ENCODE measurements at regions not wholly inside any gene's neighbourhood (a gene's known extent, or its start where the extent isn't known, plus 50 kb on each side); places are given as distances from the start of the nearest gene placed in this dataset.

- Histone ChIP-seq H2AFZ (ENCODE audit: low read length) (no peak overlapping the region), H3K9me3 (ENCODE audit: low read length) (no peaks in the 10 kb centered on the region), H3K36me3 (ENCODE audit: low read depth, low read length) (no peaks in the 10 kb centered on the region), H3F3A (ENCODE audit: low read length, unreplicated experiment) (no peaks in the 10 kb centered on the region), H3K79me2 (ENCODE audit: low read length) (no peaks in the 10 kb centered on the region), H3K27ac (ENCODE audit: low read length) (no peak overlapping the region), H3K9me2 (replicated peaks; ENCODE audit: low read length) (no peaks in the 10 kb centered on the region), H3K9ac (ENCODE audit: low read length) (no peak overlapping the region), H3K4me2 (ENCODE audit: low read length) (no peak overlapping the region), H3K4me3 (ENCODE audit: low read length) (no peak overlapping the region), H3K27me3 (ENCODE audit: low read length) (peaks cover 40% of the 10 kb centered on the region), H4K20me1 (ENCODE audit: low read length) (no peaks in the 10 kb centered on the region), H3K4me1 (ENCODE audit: insufficient read depth, low read length) (no peaks in the 10 kb centered on the region)
- ChIA-PET POLR2A (ENCODE audit: unreplicated experiment) (no interaction called here), CTCF (no interaction called here)
- no peak for TF ChIP-seq CTCF (conservative IDR thresholded peaks at IDR 0.05; ENCODE audit: low read depth, low read length)
- TF ChIP-seq EZH2 (IDR thresholded peaks at IDR 0.05; ENCODE audit: low read length, unreplicated experiment): no peak
- no peak for TF ChIP-seq EZH2phosphoT487 (IDR thresholded peaks at IDR 0.05; ENCODE audit: borderline replicate concordance, low read length)
- intact Hi-C loops (cut with micrococcal nuclease): no loop called here
- no TSS peak for BruUV-seq (replicated peaks)
- ATAC-seq (no peak), DNase-seq (no peak)
These were observed 85.4 kb upstream of the MYLIP start for GRCh38 chr6:16043171-16044135.

- ChIA-PET CTCF (no interaction called here), POLR2A (ENCODE audit: unreplicated experiment) (no interaction called here)
- DNase-seq (no peak), ATAC-seq (no peak)
- Histone ChIP-seq H3K27ac (ENCODE audit: low read length) (no peak overlapping the region), H3K9me2 (replicated peaks; ENCODE audit: low read length) (no peaks in the 10 kb centered on the region), H3K4me1 (ENCODE audit: insufficient read depth, low read length) (no peaks in the 10 kb centered on the region), H3K9me3 (ENCODE audit: low read length) (no peaks in the 10 kb centered on the region), H4K20me1 (ENCODE audit: low read length) (no peaks in the 10 kb centered on the region), H3K79me2 (ENCODE audit: low read length) (no peaks in the 10 kb centered on the region), H3F3A (ENCODE audit: low read length, unreplicated experiment) (no peaks in the 10 kb centered on the region), H3K4me3 (ENCODE audit: low read length) (no peak overlapping the region), H3K9ac (ENCODE audit: low read length) (no peak overlapping the region), H2AFZ (ENCODE audit: low read length) (no peak overlapping the region), H3K4me2 (ENCODE audit: low read length) (no peak overlapping the region), H3K36me3 (ENCODE audit: low read depth, low read length) (no peaks in the 10 kb centered on the region), H3K27me3 (ENCODE audit: low read length) (peaks cover 43% of the 10 kb centered on the region)
- intact Hi-C loops (cut with micrococcal nuclease): no loop called here
- no TSS peak for BruUV-seq (replicated peaks)
- TF ChIP-seq EZH2 (IDR thresholded peaks at IDR 0.05; ENCODE audit: low read length, unreplicated experiment) (no peak), EZH2phosphoT487 (IDR thresholded peaks at IDR 0.05; ENCODE audit: borderline replicate concordance, low read length) (no peak), CTCF (conservative IDR thresholded peaks at IDR 0.05; ENCODE audit: low read depth, low read length) (no peak)
These were observed 86.1 kb upstream of the MYLIP start for GRCh38 chr6:16042751-16043150.

GRCh38 chr6:16041327-16041726 is 87.6 kb upstream of the MYLIP start:
- no peak for ATAC-seq
- intact Hi-C loops (cut with micrococcal nuclease): no loop called here
- no peak for DNase-seq
- no peaks in the 10 kb centered on the region for H3K79me2 ChIP-seq (ENCODE audit: low read length)
- H3K27ac ChIP-seq (ENCODE audit: low read length): no peak overlapping the region
- no peak overlapping the region for H3K9ac ChIP-seq (ENCODE audit: low read length)
- BruUV-seq (replicated peaks): no TSS peak
- H3K9me3 ChIP-seq (ENCODE audit: low read length): no peaks in the 10 kb centered on the region
- H3K27me3 ChIP-seq (ENCODE audit: low read length): peaks cover 34% of the 10 kb centered on the region
- H3K4me1 ChIP-seq (ENCODE audit: insufficient read depth, low read length): no peaks in the 10 kb centered on the region
- H3K4me2 ChIP-seq (ENCODE audit: low read length): no peak overlapping the region
- no peaks in the 10 kb centered on the region for H4K20me1 ChIP-seq (ENCODE audit: low read length)
- H3F3A ChIP-seq (ENCODE audit: low read length, unreplicated experiment): no peaks in the 10 kb centered on the region
- H3K4me3 ChIP-seq (ENCODE audit: low read length): no peak overlapping the region
- no peaks in the 10 kb centered on the region for H3K9me2 ChIP-seq (replicated peaks; ENCODE audit: low read length)
- ChIA-PET CTCF (no interaction called here), POLR2A (ENCODE audit: unreplicated experiment) (no interaction called here)
- no peak overlapping the region for H2AFZ ChIP-seq (ENCODE audit: low read length)
- TF ChIP-seq EZH2 (IDR thresholded peaks at IDR 0.05; ENCODE audit: low read length, unreplicated experiment) (no peak), CTCF (conservative IDR thresholded peaks at IDR 0.05; ENCODE audit: low read depth, low read length) (no peak)
- H3K36me3 ChIP-seq (ENCODE audit: low read depth, low read length): no peaks in the 10 kb centered on the region
